Epidermal melanocyte (primary cell): ENCODE measurements at regions not wholly inside any gene's neighbourhood (a gene's known extent, or its start where the extent isn't known, plus 50 kb on each side); places are given as distances from the start of the nearest gene placed in this dataset.

ENCODE experiments used
- DNase-seq: peaks from one replicate; pipeline ENCODE4 v3.0.0; 2011; ENCODE audit warnings: low spot score; ENCODE audit not compliant: insufficient read length

GRCh38 chr12:105839629-105840127 is 299.1 kb downstream of the NUAK1 start:
- no peak for DNase-seq

- DNase-seq: no peak
Observed at GRCh38 chr12:105840384-105840783, 298.4 kb downstream of the NUAK1 start.

- no peak for DNase-seq
Observed at GRCh38 chr12:105841840-105842239, 296.9 kb downstream of the NUAK1 start.

- DNase-seq: no peak
Observed at GRCh38 chr12:105843561-105843960, 295.2 kb downstream of the NUAK1 start.

GRCh38 chr12:105843986-105844760 is 294.6 kb downstream of the NUAK1 start:
- DNase-seq: no peak

- DNase-seq: no peak
Observed at GRCh38 chr12:105846331-105846730, 292.4 kb downstream of the NUAK1 start.

- no peak for DNase-seq
Observed at GRCh38 chr12:105847068-105847467, 291.7 kb downstream of the NUAK1 start.

- DNase-seq: no peak
Observed at GRCh38 chr12:105848286-105848685, 290.5 kb downstream of the NUAK1 start.

- no peak for DNase-seq
Observed at GRCh38 chr12:105850103-105850968, 288.4 kb downstream of the NUAK1 start.

GRCh38 chr12:105852496-105852895 is 286.3 kb downstream of the NUAK1 start:
- DNase-seq: no peak

- DNase-seq: no peak
Observed at GRCh38 chr12:105852951-105853350, 285.8 kb downstream of the NUAK1 start.

- DNase-seq: no peak
Observed at GRCh38 chr12:105854071-105854470, 284.7 kb downstream of the NUAK1 start.

GRCh38 chr12:105855361-105856047 is 283.2 kb downstream of the NUAK1 start:
- DNase-seq: no peak

GRCh38 chr12:105856048-105856405 is 282.7 kb downstream of the NUAK1 start:
- no peak for DNase-seq

- DNase-seq: no peak
Observed at GRCh38 chr12:105858981-105859710, 279.6 kb downstream of the NUAK1 start.

GRCh38 chr12:105860561-105861207 is 278.1 kb downstream of the NUAK1 start:
- DNase-seq: no peak

- DNase-seq: no peak
Observed at GRCh38 chr12:105861227-105861626, 277.5 kb downstream of the NUAK1 start.

- DNase-seq: no peak
Observed at GRCh38 chr12:105862163-105862821, 276.5 kb downstream of the NUAK1 start.

- no peak for DNase-seq
Observed at GRCh38 chr12:105864316-105864715, 274.4 kb downstream of the NUAK1 start.

- no peak for DNase-seq
Observed at GRCh38 chr12:105864901-105865300, 273.9 kb downstream of the NUAK1 start.
